Activated CD8-positive, alpha-beta memory T cell treated with anti-CD3 and anti-CD28 coated beads for 36 hours (primary cell): ENCODE measurements at regions not wholly inside any gene's neighbourhood (a gene's known extent, or its start where the extent isn't known, plus 50 kb on each side); places are given as distances from the start of the nearest gene placed in this dataset.
"Not testable (repeated sequence)": the region's sequence is repeated elsewhere in the genome, so short reads cannot be mapped to it uniquely, and the experiment has no call there.

Source experiments
- CTCF ChIA-PET: fragments of 350-600 bp; sonication (Branson Sonifier 250); formaldehyde crosslinking; loops from one replicate; lab custom pipeline; 2021; ENCODE audit warnings: antibody characterized with exemption; lab: Charles Lee
- POLR2A ChIA-PET: fragments of 350-600 bp; sonication (Branson Sonifier 250); formaldehyde crosslinking; loops from one replicate; lab custom pipeline; 2021; ENCODE audit warnings: antibody characterized with exemption; lab: Charles Lee

DNA sequence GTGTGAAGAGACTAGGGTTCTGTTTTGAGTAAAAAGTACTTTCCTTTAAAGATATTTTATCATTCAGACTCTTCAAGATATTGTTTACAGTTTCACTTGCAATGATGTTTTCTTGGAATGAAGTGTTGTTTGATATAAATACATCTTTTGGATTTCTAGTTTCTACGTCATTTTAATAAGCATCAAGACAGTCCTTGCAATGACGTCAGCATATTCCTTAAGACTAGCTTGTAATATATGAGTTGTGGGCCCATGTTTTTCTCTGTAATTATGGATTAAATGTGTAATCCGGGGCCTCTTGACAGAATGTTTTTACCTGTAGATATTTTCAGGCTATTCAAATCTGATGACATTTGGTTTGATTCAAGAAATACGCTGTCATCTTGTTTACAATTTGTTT is 66.1 kb downstream of the RBMX2 start:
- CTCF ChIA-PET: no interaction called here
- POLR2A ChIA-PET: no interaction called here

GRCh38 chrX:130468395-130468923 is 66.7 kb downstream of the RBMX2 start:
- CTCF ChIA-PET: no interaction called here
- POLR2A ChIA-PET: no interaction called here

DNA sequence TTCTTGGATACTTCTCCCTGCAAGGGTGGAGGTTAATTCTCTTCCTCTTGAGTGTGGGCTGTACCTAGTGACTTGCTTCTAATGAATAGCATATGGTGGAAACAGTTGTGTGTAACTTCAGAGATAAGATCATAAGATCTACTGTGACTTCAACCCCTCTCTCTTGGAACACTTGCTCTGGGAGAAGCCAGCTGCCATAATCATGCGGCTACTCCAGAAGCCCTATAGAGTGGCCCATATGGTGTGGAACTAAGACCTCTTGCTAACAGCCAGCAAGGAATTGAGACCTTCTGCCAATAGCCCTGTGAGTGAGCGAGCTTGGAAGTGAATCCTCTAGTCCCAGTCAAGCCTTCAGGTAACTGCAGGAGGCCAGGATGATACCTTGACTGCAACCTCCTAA is 81.1 kb downstream of the RBMX2 start:
- ChIA-PET CTCF (no interaction called here), POLR2A (no interaction called here)

GRCh38 chrX:130485870-130486269 is 84.1 kb downstream of the RBMX2 start:
- ChIA-PET POLR2A (no interaction called here), CTCF (no interaction called here)

DNA sequence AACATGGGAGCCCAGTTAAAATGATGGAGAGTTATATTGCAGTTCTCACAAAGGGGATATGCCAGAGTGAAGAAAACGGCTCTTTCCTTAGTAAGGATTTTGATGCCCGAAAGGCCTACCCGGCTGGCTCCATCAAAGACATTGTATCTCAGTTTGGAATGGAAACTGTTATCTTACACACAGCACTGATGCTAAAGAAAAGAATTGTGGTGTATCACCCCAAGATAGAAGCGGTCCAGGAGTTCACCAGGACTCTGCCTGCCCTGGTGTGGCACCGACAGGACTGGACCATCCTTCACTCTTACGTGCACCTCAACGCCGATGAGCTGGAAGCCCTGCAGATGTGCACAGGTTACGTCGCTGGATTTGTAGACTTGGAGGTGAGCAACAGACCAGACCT is 93.7 kb downstream of the RBMX2 start:
- POLR2A ChIA-PET, CTCF ChIA-PET: not testable (repeated sequence)

DNA sequence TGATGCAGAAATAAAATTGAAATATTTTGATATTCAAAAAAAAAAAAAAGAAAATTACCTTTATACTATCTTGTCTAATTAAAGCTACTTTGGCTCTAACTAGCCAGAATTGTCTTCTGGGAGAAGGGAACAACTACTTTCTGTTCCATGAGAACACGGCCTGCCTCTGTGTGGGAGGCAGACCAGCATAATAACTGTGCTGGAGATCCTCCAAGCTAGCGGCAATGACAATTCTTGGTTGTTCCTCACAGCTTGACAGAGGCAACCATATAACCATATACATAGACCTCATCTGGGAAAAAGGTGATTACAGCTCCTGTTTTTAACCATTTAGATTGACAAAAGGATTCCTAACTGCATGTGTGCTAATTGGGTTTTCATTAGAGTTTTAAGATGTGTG is 95.7 kb downstream of the RBMX2 start:
- ChIA-PET POLR2A (no interaction called here), CTCF (no interaction called here)

- CTCF ChIA-PET: no interaction called here
Observed at GRCh38 chrX:130498653-130499274, 97.0 kb downstream of the RBMX2 start.

DNA sequence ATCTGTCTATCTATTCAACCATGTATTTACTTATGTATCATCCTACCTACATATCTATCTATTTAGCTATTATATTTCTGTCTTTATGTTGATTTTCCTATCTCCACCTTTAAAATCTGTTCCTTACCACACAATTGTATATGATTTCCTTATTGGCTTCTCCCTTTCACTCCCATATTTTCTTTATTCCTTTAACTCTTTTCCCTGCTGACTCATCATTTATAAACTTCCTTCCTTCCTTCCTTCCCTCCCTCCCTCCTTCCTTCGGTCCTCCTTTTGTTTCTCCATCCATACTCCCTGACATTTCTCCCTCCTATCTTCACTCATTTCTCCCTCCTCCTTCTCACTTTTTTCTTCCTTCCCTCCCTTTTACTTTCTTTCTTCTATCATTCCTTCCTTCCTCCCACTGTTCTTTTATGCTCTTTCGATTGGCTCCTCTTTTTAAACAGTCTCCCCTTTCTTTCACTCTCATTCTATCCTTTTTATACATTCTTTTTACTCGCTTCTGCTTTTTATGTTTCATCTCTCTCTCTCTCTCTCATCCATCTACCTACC is 100.3 kb downstream of the RBMX2 start:
- ChIA-PET CTCF (no interaction called here), POLR2A (no interaction called here)

More at GRCh38 chrX:130498653-130499274, 97.0 kb downstream of the RBMX2 start:
- POLR2A ChIA-PET: no interaction called here

GRCh38 chrX:130504019-130504418 is 102.2 kb downstream of the RBMX2 start:
- ChIA-PET CTCF (no interaction called here), POLR2A (no interaction called here)

GRCh38 chrX:130507015-130507414 is 105.2 kb downstream of the RBMX2 start:
- POLR2A ChIA-PET: no interaction called here
- CTCF ChIA-PET: no interaction called here

DNA sequence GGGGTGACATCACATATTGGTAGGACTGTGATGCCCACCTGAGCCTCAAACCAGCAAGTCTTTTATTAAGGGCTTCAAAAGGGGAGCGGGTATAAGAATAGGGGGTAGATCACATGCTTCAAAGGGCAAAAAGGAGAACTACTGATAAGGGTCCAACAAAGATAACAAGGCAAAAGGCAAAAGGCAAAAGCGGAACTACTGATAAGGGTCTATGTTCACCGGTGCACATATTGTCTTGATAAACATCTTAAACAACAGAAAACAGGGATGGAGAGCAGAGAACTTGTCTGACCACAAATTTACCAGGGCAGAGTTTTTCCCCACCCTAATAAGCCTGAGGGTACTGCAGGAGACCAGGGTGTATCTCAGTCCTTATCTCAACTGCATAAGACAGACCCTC is 110.7 kb downstream of the RBMX2 start:
- POLR2A ChIA-PET, CTCF ChIA-PET: not testable (repeated sequence)

DNA sequence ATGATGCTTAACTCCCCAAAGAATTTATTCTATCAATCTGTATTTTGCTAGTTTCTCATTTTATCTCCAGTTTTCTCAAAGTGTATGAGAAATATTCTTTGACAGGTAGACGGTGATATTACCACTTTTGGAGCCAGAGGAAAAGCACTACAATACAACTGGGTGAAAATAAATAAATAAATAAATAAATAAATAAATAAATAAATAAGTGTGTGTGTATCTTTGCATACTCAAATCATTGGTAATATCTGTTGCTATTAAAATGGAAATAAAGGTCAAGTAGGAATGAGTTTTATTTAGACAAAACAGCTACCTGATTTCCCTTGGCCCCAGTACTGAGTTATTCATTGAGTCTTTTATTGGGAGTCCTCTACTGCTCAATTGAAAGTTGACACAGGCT is 114.3 kb downstream of the RBMX2 start:
- ChIA-PET POLR2A (no interaction called here), CTCF (interaction anchor here (0.6 kb wide), 1 partner anchor 24 kb away, joined by 3 read pairs; no protein-coding TSS in a partner anchor)

DNA sequence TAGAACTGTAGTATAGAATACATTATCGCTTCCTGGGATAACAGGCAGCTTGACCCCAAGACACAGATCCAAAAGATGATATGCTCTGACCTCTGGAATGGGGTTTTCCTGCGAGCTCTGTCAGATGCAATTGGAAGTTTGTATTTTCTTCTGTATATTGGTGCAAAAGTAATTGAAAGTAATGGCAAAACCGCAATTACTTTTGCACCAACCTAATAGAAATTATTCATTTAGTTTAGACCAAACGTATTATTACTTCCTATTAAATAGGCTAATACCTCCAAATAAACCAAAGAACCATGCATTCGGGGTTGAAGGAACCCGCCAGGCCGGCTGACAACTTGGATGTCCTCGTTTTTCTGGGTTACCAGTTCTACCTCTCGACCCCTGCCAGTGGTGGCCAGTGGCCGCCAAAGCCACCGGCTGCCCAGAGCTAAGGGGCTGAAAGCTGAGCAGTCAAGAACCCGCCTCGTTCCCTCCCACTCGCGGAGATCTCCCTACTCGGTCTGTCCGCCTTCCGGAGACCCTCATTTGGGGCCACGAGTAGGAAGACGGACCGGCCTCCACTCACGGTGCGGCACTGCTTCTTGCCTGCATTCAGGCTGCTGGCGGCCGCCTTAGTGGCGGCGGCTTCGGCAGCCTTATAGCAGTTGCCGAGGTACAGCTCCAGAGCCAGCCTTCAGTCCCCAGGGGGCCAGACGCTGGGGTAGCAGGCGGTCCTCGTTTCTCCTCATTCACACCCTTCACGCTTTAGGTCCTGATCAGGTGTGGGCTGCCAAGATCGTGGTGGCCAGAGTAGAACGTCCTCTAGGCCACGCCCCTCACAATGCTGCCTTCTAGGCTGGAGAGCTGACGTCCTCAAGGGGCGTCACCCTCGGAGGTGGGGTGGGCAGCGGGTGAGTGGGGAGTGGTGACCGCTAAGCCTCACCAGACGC is 121.9 kb downstream of the RBMX2 start:
- ChIA-PET CTCF (no interaction called here), POLR2A (no interaction called here)

GRCh38 chrX:130524476-130525194 is 122.8 kb downstream of the RBMX2 start:
- ChIA-PET POLR2A (no interaction called here), CTCF (no interaction called here)

GRCh38 chrX:130529531-130529930 is 127.7 kb downstream of the RBMX2 start:
- CTCF ChIA-PET: no interaction called here
- POLR2A ChIA-PET: no interaction called here

GRCh38 chrX:130531066-130531465 is 129.3 kb downstream of the RBMX2 start:
- CTCF ChIA-PET: no interaction called here
- POLR2A ChIA-PET: no interaction called here

- ChIA-PET POLR2A (no interaction called here), CTCF (interaction anchor here (1.6 kb wide), 1 partner anchor 377 kb away, joined by 4 read pairs; no protein-coding TSS in a partner anchor)
Observed at GRCh38 chrX:130539721-130540321, 138.0 kb downstream of the RBMX2 start.

GRCh38 chrX:130543603-130544325 is 142.0 kb downstream of the RBMX2 start:
- POLR2A ChIA-PET: no interaction called here
- CTCF ChIA-PET: no interaction called here

DNA sequence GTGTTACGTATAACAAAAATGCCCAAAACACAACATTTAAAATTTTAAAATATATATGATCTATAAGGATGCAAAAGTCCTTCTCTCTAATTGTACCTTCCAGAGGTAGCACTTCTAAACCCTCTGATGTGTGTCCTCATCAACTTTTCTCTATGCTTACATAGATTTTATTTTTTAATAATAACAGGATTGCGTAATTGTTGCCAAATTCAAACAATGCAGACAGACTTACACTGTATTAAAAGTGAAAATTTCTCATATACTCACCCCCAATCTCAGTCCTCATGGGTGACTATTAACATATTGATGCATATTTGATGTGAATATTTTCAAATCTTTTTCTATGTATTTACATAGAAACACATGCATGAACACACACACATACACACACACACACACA is 144.0 kb downstream of the RBMX2 start:
- CTCF ChIA-PET: no interaction called here
- POLR2A ChIA-PET: no interaction called here
